ENCODE measurements at regions not wholly inside any gene's neighbourhood (a gene's known extent, or its start where the extent isn't known, plus 50 kb on each side); places are given as distances from the start of the nearest gene placed in this dataset.

DNA sequence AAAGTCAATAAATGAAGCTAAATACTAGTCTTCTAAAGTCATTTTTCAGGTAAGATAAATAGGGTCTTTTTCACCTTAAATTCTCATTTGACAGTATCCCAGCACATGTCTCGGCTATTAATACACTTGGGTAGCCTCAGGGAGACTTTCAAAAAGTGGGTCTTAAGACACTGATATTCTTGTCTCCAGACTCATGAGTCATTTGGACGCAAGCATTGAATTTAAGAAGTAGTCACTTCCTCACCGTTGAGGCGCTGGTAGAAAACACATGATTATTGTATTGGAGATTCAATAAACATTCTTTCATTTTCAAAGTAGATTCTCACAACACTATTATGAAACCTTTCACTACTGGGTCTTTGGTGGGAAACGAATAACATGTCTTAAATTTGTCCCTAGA is 108.9 kb upstream of the SP8 start:
- H3K9me3 ChIP-seq: no peaks in the 10 kb centered on the region
- no peak for TF ChIP-seq POLR2A (IDR thresholded peaks at IDR 0.05)
- no peak for TF ChIP-seq EP300 (IDR thresholded peaks at IDR 0.05)
- TF ChIP-seq, protein P1, sequence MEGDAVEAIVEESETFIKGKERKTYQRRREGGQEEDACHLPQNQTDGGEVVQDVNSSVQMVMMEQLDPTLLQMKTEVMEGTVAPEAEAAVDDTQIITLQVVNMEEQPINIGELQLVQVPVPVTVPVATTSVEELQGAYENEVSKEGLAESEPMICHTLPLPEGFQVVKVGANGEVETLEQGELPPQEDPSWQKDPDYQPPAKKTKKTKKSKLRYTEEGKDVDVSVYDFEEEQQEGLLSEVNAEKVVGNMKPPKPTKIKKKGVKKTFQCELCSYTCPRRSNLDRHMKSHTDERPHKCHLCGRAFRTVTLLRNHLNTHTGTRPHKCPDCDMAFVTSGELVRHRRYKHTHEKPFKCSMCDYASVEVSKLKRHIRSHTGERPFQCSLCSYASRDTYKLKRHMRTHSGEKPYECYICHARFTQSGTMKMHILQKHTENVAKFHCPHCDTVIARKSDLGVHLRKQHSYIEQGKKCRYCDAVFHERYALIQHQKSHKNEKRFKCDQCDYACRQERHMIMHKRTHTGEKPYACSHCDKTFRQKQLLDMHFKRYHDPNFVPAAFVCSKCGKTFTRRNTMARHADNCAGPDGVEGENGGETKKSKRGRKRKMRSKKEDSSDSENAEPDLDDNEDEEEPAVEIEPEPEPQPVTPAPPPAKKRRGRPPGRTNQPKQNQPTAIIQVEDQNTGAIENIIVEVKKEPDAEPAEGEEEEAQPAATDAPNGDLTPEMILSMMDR (IDR thresholded peaks at IDR 0.05): no peak
- no peak for TF ChIP-seq POLR2AphosphoS5 (IDR thresholded peaks at IDR 0.05)
- 45 to 49% methylated on average over 5 of the region's 5 CpGs for WGBS, 2 donors (ENCODE audit: low coverage in 1 of 2)
- no peak overlapping the region for H3K27ac ChIP-seq
- H3K27me3 ChIP-seq: peaks cover 3% of the 10 kb centered on the region
- ATAC-seq: no peak
- no peak overlapping the region for H3K4me3 ChIP-seq
- H3K36me3 ChIP-seq: no peaks in the 10 kb centered on the region
- H3K4me1 ChIP-seq: no peaks in the 10 kb centered on the region

GRCh38 chr7:20896996-20897395 is 110.3 kb upstream of the SP8 start:
- Histone ChIP-seq H3K27me3 (no peaks in the 10 kb centered on the region), H3K9me3 (no peaks in the 10 kb centered on the region), H3K36me3 (no peaks in the 10 kb centered on the region), H3K4me1 (no peaks in the 10 kb centered on the region), H3K4me3 (no peak overlapping the region), H3K27ac (no peak overlapping the region)
- 71 to 87% methylated on average over 2 of the region's 2 CpGs for WGBS, 2 donors (ENCODE audit: low coverage in 1 of 2)
- no peak for TF ChIP-seq POLR2AphosphoS5 (IDR thresholded peaks at IDR 0.05)
- TF ChIP-seq, protein P1 (IDR thresholded peaks at IDR 0.05): no peak
- TF ChIP-seq POLR2A (IDR thresholded peaks at IDR 0.05): no peak
- TF ChIP-seq EP300 (IDR thresholded peaks at IDR 0.05): no peak
- ATAC-seq: no peak

- no peaks in the 10 kb centered on the region for H3K9me3 ChIP-seq
- TF ChIP-seq, protein P1 (IDR thresholded peaks at IDR 0.05): no peak
- TF ChIP-seq EP300 (IDR thresholded peaks at IDR 0.05) (no peak), POLR2AphosphoS5 (IDR thresholded peaks at IDR 0.05) (no peak), POLR2A (IDR thresholded peaks at IDR 0.05) (no peak)
- WGBS, 2 donors (ENCODE audit: low coverage in 1 of 2): 15 to 23% methylated on average over 3 of the region's 3 CpGs
Observed at GRCh38 chr7:20906801-20907453, 120.2 kb upstream of the SP8 start.

GRCh38 chr7:20911081-20911480 is 124.4 kb upstream of the SP8 start:
- no peak for TF ChIP-seq EP300 (IDR thresholded peaks at IDR 0.05)
- H3K9me3 ChIP-seq: no peaks in the 10 kb centered on the region
- H3K4me1 ChIP-seq: no peaks in the 10 kb centered on the region
- no peak overlapping the region for H3K27ac ChIP-seq
- WGBS, 2 donors (ENCODE audit: low coverage in 1 of 2): 80 to 86% methylated on average over 3 of the region's 4 CpGs
- H3K36me3 ChIP-seq: no peaks in the 10 kb centered on the region
- no peaks in the 10 kb centered on the region for H3K27me3 ChIP-seq
- H3K4me3 ChIP-seq: no peak overlapping the region
- no peak for ATAC-seq

More at GRCh38 chr7:20906801-20907453, 120.2 kb upstream of the SP8 start:
- H3K27me3 ChIP-seq: no peaks in the 10 kb centered on the region
- H3K4me1 ChIP-seq: no peaks in the 10 kb centered on the region
- H3K4me3 ChIP-seq: no peak overlapping the region
- ATAC-seq: no peak
- H3K27ac ChIP-seq: no peak overlapping the region
- no peaks in the 10 kb centered on the region for H3K36me3 ChIP-seq

- no peaks in the 10 kb centered on the region for H3K27me3 ChIP-seq
- H3K36me3 ChIP-seq: no peaks in the 10 kb centered on the region
- no peak overlapping the region for H3K27ac ChIP-seq
- TF ChIP-seq EP300 (IDR thresholded peaks at IDR 0.05) (no peak), POLR2AphosphoS5 (IDR thresholded peaks at IDR 0.05) (no peak)
- TF ChIP-seq, protein P1 (IDR thresholded peaks at IDR 0.05): no peak
- no peaks in the 10 kb centered on the region for H3K4me1 ChIP-seq
- WGBS, 2 donors (ENCODE audit: low coverage in 1 of 2): 80 to 91% methylated on average over 6 to 8 of the region's 9 CpGs
- H3K4me3 ChIP-seq: no peak overlapping the region
- ATAC-seq: no peak
- H3K9me3 ChIP-seq: no peaks in the 10 kb centered on the region
Observed at GRCh38 chr7:20913853-20914252, 127.2 kb upstream of the SP8 start.

Data from gastroesophageal sphincter (tissue), 4 donors.